ENCODE measurements at regions not wholly inside any gene's neighbourhood (a gene's known extent, or its start where the extent isn't known, plus 50 kb on each side); places are given as distances from the start of the nearest gene placed in this dataset.

- no peak for FAIRE-seq
- WGBS (ENCODE audit: insufficient coverage, insufficient replicate concordance, low lambda C conversion rate, missing lambda C conversion rate): 0% methylated on average over 1 of the region's 1 CpG
- SMC1A ChIA-PET (ENCODE audit: uncharacterized antibody, unreplicated experiment): no interaction called here
- TF ChIP-seq NR2F1 (conservative IDR thresholded peaks at IDR 0.05) (no peak), E2F8 (IDR thresholded peaks at IDR 0.05; ENCODE audit: low read depth, partially characterized antibody) (no peak), IRF3 (IDR thresholded peaks at IDR 0.05) (no peak), CEBPZ (IDR thresholded peaks at IDR 0.05; ENCODE audit: low read depth, low read length) (no peak), MLLT1 (IDR thresholded peaks at IDR 0.05) (no peak), E4F1 (IDR thresholded peaks at IDR 0.05; ENCODE audit: borderline replicate concordance, partially characterized antibody) (no peak), BACH1 (IDR thresholded peaks at IDR 0.05; ENCODE audit: borderline replicate concordance) (no peak), CREM (IDR thresholded peaks at IDR 0.05; ENCODE audit: low read depth) (no peak), SPI1 (IDR thresholded peaks at IDR 0.05; ENCODE audit: borderline replicate concordance, insufficient read depth, low read depth, low read length) (no peak), CTCF (IDR thresholded peaks at IDR 0.05 in 2 of 3, conservative IDR thresholded peaks at IDR 0.05 in 1 of 3; ENCODE audit: control insufficient read depth in 2 of 3, extremely low read depth in 1 of 3, insufficient read depth in 1 of 3, low read depth in 3 of 3, low read length in 3 of 3) (no peak), DPF2 (IDR thresholded peaks at IDR 0.05) (no peak)
These were observed 555.8 kb upstream of the C16orf82 start for GRCh38 chr16:26510924-26511323.

More at GRCh38 chr16:26510924-26511323, 555.8 kb upstream of the C16orf82 start:
- H4K20me1 ChIP-seq (ENCODE audit: control insufficient read depth, insufficient read depth): no peaks in the 10 kb centered on the region
- H3K79me2 ChIP-seq (ENCODE audit: control insufficient read depth, insufficient read depth, low read length): no peaks in the 10 kb centered on the region
- ChIA-PET POLR2A (no interaction called here), RAD21 (ENCODE audit: unreplicated experiment) (no interaction called here), CTCF (no interaction called here)
- H3K27me3 ChIP-seq (replicated peaks in 1 of 2; ENCODE audit: control insufficient read depth in 2 of 2, insufficient read depth in 2 of 2, low read length in 1 of 2): no peaks in the 10 kb centered on the region
- no peaks in the 10 kb centered on the region for H3K4me1 ChIP-seq (ENCODE audit: control insufficient read depth, insufficient read depth, low read length)
- H3K4me3 ChIP-seq: no peak overlapping the region
- ATAC-seq: no peak
- H3K36me3 ChIP-seq (ENCODE audit: control insufficient read depth in 2 of 2, insufficient read depth in 2 of 2, low read length in 1 of 2): no peaks in the 10 kb centered on the region
- no peak overlapping the region for H2AFZ ChIP-seq (ENCODE audit: control insufficient read depth, low read depth, low read length)
- H3K9ac ChIP-seq (ENCODE audit: control insufficient read depth, insufficient read depth, low read length): no peak overlapping the region
- no peak for DNase-seq (ENCODE audit: low read depth, low spot score)
- no peaks in the 10 kb centered on the region for H3K9me3 ChIP-seq (replicated peaks; ENCODE audit: control insufficient read depth, insufficient read depth, low read length)
- intact Hi-C loops (cut with micrococcal nuclease; ENCODE audit: unreplicated experiment) (no loop called here), in situ Hi-C loops (cut with MboI) (no loop called here)
- H3K27ac ChIP-seq (ENCODE audit: control insufficient read depth, insufficient read depth): no peak overlapping the region
- no TSS peak for BruUV-seq (replicated peaks)
- H3K4me2 ChIP-seq (ENCODE audit: control insufficient read depth, insufficient read depth): no peak overlapping the region

Data from GM12878 (cell line).